ENCODE measurements at regions not wholly inside any gene's neighbourhood (a gene's known extent, or its start where the extent isn't known, plus 50 kb on each side); places are given as distances from the start of the nearest gene placed in this dataset.

DNA sequence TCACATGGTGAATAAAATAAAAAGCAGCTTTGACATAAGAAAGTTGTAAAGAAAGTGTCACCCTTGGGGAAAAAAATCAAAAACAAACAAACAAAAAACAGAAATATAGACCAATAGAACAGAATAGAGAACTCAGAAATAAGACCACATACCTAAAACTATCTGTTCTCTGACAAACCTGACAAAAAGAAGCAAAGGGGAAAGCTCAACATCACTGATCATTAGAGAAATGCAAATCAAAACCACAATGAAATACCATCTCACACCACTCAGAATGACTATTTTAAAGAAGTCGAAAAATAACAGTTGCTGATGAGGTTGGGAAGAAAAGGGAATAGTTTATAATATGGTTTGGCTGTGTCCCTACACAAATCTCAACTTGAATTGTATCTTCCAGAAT lies 159.1 kb downstream of the TINAG start:
- H3K23ac ChIP-seq (ENCODE audit: insufficient read length, low read depth, low read length), result no peak overlapping the region
- H4K8ac ChIP-seq (replicated peaks; ENCODE audit: insufficient read length, low read depth, low read length), result no peak overlapping the region
- H3K4ac ChIP-seq (ENCODE audit: low read depth, low read length), result no peak overlapping the region
- no peak overlapping the region for H3K18ac ChIP-seq (ENCODE audit: insufficient read length, low read depth, low read length)
- H2AK5ac ChIP-seq (ENCODE audit: insufficient read length, low read length), result no peak overlapping the region
- no peaks in the 10 kb centered on the region for H3K27me3 ChIP-seq (ENCODE audit: insufficient read depth, low read length)
- Mint-ChIP-seq H3K27ac (no peak overlapping the region), H3K4me1 (peaks cover 11 to 12% of the 10 kb centered on the region in 2 experiments), H3K4me3 (no peak overlapping the region), H3K27me3 (ENCODE audit: low read depth) (no peaks in the 10 kb centered on the region), H3K9me3 (no peaks in the 10 kb centered on the region), H3K36me3 (ENCODE audit: insufficient read depth in 1 of 3, low read depth in 3 of 3) (no peaks in the 10 kb centered on the region; a peak in 1 of 7 replicates)
- H2BK20ac ChIP-seq (ENCODE audit: low read depth, low read length, poor library complexity, severe bottlenecking), result no peak overlapping the region
- no peak overlapping the region for H3K9ac ChIP-seq (ENCODE audit: extremely low read depth, insufficient read length, low read length)
- H2BK15ac ChIP-seq (ENCODE audit: low read depth, low read length), result no peak overlapping the region
- H3T11ph ChIP-seq (ENCODE audit: low read length), result no peak overlapping the region
- H2AFZ ChIP-seq (ENCODE audit: low read length), result no peak overlapping the region
- no peaks in the 10 kb centered on the region for H3K23me2 ChIP-seq (ENCODE audit: insufficient read length, low read depth, low read length, poor library complexity, severe bottlenecking)
- no peak overlapping the region for H3K4me2 ChIP-seq (ENCODE audit: insufficient read depth, insufficient read length, low read length)
- H3K14ac ChIP-seq (ENCODE audit: insufficient read depth, low read length), result no peak overlapping the region
- no CpG with 5 or more reads among the region's 1 CpG for WGBS (ENCODE audit: extremely low coverage, insufficient read length, low lambda C conversion rate)
- no peaks in the 10 kb centered on the region for H3K9me3 ChIP-seq (ENCODE audit: control insufficient read depth, low read depth, low read length)
- H4K91ac ChIP-seq (ENCODE audit: insufficient read length, low read depth, low read length), result no peak overlapping the region
- no peaks in the 10 kb centered on the region for H3K79me2 ChIP-seq (ENCODE audit: insufficient read depth, low read length)
- H3K79me1 ChIP-seq (ENCODE audit: insufficient read depth, low read depth, low read length, poor library complexity, severe bottlenecking), result no peaks in the 10 kb centered on the region
- H4K20me1 ChIP-seq (ENCODE audit: control insufficient read depth, insufficient read depth, insufficient read length), result no peaks in the 10 kb centered on the region
- no peak overlapping the region for H3K56ac ChIP-seq (ENCODE audit: insufficient read length, low read depth, low read length)
- no peak for DNase-seq
- TF ChIP-seq, protein P1, sequence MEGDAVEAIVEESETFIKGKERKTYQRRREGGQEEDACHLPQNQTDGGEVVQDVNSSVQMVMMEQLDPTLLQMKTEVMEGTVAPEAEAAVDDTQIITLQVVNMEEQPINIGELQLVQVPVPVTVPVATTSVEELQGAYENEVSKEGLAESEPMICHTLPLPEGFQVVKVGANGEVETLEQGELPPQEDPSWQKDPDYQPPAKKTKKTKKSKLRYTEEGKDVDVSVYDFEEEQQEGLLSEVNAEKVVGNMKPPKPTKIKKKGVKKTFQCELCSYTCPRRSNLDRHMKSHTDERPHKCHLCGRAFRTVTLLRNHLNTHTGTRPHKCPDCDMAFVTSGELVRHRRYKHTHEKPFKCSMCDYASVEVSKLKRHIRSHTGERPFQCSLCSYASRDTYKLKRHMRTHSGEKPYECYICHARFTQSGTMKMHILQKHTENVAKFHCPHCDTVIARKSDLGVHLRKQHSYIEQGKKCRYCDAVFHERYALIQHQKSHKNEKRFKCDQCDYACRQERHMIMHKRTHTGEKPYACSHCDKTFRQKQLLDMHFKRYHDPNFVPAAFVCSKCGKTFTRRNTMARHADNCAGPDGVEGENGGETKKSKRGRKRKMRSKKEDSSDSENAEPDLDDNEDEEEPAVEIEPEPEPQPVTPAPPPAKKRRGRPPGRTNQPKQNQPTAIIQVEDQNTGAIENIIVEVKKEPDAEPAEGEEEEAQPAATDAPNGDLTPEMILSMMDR (conservative IDR thresholded peaks at IDR 0.05), result no peak
- no peak overlapping the region for H2BK5ac ChIP-seq (ENCODE audit: insufficient read length, low read length)
- H3K27ac ChIP-seq (ENCODE audit: insufficient read length, low read depth, low read length), result no peak overlapping the region
- no peak overlapping the region for H2BK12ac ChIP-seq (ENCODE audit: insufficient read length, low read depth, low read length)
- H2BK120ac ChIP-seq (ENCODE audit: low read depth, low read length, poor library complexity, severe bottlenecking), result no peak overlapping the region
- no peaks in the 10 kb centered on the region; the same call in 1 of the 2 replicates for H3K4me1 ChIP-seq (ENCODE audit: insufficient read depth, low read length)
- H4K5ac ChIP-seq (ENCODE audit: insufficient read length, low read depth, low read length), result no peak overlapping the region

Measured in H9 (cell line).